GM18505 (cell line): ENCODE measurements at regions not wholly inside any gene's neighbourhood (a gene's known extent, or its start where the extent isn't known, plus 50 kb on each side); places are given as distances from the start of the nearest gene placed in this dataset.

Source experiments
- ATAC-seq: cut with Tn5 transposase; IDR thresholded peaks from one replicate; pipeline ENCODE4 v1.9.1; 2021; ENCODE audit not compliant: unreplicated experiment
- POLR2A ChIP-seq: IDR thresholded peaks from 4 replicates; pipeline ENCODE4 v1.6.1; 2011; ENCODE audit warnings: borderline replicate concordance; ENCODE audit not compliant: insufficient read depth, insufficient read length; ENCODE audit errors: extremely low read depth

DNA sequence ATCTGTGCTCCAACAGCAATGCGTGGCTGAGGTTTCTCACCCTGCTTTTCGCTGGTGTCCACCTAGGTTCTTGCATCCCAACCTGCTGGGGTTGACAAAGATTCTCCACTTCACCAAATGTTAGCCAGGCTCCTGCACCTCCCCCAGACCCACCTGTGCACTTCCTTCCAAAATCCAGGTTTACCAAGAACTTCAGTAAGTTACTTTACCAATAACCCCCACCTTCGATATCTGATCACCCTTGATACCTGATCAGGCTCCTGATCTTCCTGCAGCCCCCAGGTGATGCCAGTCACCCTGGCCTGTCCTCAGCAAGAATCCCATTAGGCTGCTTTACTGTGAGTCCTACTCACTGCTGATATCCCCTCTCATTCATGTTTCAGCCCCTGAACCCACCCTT lies 1203.4 kb downstream of the TBC1D22A start:
- ATAC-seq = no peak
- TF ChIP-seq POLR2A = no peak

DNA sequence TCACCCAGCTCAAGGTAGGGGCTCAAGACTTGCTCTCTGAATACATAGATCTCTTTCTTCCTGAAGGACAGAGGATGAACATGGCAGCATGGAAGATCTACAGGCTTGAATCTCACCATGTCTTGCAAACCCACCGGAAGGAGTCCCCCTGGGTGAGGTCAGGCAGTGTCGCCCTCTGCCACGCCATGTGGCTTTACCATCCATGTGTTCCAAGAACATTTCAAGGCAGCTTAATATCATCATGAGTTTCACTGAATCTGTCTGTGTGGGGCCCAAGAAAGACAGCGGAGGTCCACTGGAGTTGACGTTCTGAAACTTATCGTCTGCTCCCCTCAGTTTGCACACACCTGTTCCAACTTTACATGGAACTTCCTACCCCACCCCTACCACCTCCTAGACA lies 1202.6 kb downstream of the TBC1D22A start:
- ATAC-seq = no peak
- TF ChIP-seq POLR2A = no peak

DNA sequence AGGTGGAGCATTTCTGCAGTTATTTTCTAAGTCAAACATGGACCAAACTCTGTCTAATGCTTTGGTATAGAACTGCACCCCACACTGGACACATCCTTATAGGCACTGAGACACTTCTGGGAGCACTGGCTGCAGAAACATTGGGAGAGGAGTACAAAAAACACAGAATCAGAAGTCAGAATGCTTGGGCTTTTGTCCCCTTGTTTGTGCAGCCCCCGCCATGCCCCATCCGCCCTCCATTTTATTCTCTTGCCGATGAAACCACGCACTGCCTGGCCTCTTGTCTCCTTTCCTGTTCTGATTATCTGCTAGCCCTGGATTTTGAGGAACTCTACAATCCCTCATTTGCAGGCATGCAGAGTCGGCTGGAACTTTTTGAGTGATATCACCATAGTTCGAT lies 1201.2 kb downstream of the TBC1D22A start:
- no peak for TF ChIP-seq POLR2A
- ATAC-seq = no peak

DNA sequence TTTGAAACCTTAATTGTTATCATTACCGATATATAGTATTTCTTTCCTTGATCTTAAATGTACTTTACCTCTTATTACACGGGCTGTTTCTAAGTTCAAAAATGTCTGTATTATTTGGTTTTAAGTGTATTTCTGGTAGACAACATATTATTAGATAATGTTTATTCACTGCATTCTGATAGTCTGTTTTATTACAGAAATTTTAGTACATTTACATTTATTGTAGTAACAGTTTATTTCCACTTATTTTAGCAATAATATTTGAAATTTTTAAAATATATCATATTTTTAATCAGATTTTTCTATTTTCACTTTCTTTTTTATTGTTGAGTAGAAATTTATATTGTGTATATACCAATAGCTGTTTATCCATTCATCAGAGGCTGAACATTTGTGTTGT lies 1195.2 kb downstream of the TBC1D22A start:
- no peak for ATAC-seq
- no peak for TF ChIP-seq POLR2A

DNA sequence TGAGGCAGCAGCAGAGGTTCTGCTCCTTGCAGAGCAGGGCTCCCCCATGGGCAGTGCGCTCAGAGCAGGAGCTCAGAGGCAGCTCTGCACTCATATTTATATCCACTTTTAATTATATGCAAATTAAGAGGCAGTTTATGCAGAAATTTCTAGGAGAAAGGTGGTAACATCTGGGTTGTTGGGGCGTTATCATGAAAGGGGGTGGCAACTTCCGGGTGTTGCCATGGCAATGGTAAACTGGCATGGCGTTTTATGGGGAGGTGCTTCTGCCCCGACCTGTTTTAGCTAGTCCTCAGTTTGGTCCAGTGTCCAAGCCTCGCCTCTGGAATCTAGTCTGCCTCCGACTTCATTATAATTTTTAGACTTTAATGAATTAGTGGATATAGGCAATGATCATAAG lies 1191.7 kb downstream of the TBC1D22A start:
- no peak for ATAC-seq
- no peak for TF ChIP-seq POLR2A

DNA sequence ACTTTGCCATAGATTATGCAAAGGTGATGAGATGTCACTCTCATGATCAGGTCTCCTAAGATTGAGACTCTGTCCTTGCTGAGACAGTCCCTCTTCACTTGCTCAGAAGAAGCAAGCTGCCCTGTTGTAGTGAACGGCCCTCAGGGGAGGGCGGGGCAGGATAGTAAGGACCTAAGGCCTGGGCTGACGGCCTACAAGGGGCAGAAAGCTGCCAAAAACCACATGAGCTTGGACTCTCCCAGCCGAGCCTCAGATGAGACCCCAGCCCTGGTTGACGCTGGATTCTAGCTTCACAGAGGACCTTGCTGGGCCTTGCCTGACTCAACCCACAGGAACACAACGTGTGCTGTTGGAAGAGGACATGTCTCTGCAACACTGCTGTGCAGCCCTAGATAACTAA lies 1182.5 kb downstream of the TBC1D22A start:
- TF ChIP-seq POLR2A = no peak
- no peak for ATAC-seq

DNA sequence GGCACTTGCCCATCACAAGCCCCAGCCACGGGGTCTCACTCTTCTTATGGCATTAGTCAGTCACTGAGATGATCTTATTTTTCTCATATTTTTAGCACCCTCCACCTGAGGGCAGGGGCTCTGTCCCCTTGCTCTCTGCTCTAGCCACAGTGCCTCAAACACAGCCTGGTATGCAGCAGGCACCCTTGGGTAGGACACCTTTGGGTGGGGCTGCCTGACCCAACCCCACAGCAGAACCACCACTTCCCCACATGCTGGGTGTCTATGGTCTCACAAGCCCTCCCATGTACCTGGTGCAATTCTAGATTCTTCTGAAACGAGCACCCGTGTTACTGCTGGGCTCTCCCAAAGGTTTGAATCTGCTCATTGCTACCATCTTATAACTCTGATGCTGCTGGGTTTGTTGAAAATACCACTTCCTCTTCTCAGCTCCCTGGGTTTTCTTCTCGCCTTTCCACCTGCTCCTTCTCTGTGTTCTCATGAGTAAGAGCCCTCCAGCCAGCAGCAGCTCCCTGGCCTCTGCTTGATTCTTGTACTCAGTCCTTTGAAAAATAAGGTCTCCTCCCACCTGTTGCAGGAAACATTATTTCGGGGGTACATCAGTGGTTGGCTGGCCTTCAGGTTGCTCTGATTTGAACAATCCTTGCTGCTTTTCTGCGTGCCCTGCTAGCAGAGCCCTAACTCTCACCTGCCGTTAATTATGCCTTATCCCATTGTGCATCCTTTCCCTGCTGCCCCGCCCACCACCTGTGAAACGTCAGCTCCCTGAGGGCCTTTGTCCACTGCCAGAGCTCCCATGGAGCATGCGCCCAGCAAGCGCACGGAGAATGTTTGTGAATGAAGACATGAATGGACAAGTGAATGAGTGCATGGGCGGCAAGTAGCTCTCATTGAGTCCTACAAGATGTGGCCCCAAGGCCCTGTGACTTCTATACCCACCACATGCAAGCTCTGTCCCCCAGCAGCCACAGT lies 1181.6 kb downstream of the TBC1D22A start:
- no peak for TF ChIP-seq POLR2A
- ATAC-seq = no peak

DNA sequence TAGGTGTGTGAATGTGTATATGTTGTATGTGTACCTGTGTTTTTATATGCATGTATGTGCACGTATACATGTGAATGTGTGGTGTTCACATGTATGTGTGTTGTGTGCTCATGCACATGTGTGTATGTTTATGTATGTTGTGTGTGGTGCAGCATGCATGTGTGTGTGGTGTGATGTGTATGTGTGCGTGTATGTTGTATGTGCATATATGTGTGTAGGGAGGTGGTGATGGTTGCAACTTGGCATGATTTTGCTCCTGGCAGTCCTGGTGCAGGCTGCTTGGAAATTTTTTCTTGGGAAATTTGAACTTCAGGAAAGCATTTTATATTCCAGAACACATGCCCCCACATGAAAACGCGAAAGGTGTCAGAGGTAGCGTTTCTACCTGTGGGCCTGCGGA lies 1177.8 kb downstream of the TBC1D22A start:
- no peak for ATAC-seq
- TF ChIP-seq POLR2A = no peak

DNA sequence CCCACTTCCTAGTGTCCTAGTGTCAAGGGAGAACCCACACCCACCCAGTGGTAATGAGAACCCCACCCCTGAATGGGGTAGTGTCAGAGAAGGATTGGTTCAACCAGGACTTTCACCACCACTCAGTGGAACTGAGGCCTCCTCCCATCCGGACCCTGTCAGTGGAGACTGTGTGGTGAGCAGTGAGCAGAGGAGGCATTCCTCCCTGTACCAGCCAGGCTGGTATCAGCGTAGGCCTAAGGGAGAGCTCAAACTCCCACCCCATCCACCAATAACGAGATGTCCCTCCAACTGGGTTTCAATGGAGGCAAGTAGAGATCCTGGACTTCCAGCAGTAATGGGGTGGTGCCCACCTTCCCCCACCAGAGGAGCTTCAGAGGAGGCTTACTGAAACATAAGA lies 1171.4 kb downstream of the TBC1D22A start:
- ATAC-seq = no peak
- no peak for TF ChIP-seq POLR2A

DNA sequence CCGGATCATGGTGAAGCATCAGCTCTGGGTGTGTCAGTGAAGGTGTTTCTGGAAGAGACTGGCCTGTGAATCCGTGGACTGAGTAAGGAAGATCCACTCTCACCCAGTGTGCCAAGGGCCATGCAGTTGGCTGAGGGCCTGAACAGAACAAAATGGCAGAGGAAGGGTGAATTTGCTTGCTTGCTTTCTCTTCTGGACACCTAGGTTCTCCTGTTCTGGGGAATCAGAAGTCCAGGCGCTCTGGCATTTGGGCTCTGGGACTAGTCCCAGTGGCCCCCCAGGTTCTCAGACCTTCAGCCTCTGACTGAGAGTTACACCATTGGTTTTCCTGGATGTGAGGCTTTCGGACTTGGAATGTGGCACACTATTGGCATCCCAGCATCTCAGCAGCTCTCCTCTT lies 1170.8 kb downstream of the TBC1D22A start:
- ATAC-seq = no peak
- no peak for TF ChIP-seq POLR2A

DNA sequence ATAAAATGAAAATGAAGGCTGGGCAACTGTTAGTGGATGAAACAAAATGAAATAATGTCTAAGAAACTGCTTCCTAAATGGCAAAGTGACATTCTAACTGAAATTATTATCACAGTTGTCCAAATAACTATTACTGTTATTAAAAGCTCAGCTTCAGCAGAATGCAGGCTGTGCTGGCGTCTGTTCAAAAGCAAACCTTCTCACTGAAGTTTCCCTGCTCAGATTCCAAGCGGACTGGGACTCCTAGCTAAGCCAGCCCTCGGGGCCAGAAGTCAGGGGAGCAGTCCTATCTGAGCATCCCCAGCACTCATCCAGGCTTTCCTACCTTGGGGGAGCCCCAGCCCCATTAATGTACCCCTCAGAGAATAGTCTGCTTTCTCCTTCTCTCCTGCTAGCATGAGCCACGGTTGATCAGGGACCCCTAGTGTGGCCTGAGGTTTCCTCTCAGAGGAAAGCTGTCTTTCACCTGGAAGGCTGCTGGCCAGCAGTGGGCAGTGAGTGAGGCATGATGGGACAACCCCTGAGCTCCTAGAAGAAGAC lies 1167.3 kb downstream of the TBC1D22A start:
- ATAC-seq = no peak
- no peak for TF ChIP-seq POLR2A

DNA sequence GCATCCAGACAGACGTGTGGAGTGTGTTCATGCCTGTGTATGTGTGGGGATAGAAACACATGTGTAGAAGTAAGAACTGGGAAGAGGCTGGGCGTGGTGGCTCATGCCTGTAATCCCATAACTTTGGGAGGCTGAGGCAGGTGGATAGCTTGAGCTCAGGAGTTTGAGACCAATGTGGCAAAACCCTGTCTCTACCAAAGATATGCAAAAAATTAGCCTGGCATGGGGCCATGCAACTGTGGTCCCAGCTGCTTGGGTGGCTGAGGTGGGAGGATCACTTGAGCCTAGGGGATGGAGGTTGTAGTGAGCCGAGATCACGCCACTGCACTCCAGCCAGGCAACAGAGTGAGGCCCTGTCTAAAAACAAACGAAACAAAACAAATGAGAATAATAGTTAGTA lies 1166.6 kb downstream of the TBC1D22A start:
- no peak for ATAC-seq
- no peak for TF ChIP-seq POLR2A

DNA sequence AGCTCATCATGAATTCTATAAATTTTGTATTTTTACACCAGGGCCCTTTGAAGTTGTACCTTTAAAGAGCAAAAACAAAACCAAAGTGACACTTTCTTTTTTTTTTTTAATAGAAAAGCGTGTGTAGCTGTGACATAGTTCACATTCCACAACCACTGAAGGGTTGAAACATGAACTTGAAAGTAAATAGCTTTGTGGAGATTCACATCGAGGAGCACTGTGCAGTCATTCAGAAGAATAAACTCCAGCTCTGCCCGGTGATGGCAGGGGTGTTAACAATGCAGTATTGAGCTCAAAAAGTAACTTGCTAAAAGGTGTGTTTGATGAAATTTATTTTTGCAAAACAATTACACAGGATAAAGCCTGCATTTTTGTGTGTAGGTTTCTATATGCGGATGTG lies 1166.2 kb downstream of the TBC1D22A start:
- TF ChIP-seq POLR2A = no peak
- no peak for ATAC-seq

DNA sequence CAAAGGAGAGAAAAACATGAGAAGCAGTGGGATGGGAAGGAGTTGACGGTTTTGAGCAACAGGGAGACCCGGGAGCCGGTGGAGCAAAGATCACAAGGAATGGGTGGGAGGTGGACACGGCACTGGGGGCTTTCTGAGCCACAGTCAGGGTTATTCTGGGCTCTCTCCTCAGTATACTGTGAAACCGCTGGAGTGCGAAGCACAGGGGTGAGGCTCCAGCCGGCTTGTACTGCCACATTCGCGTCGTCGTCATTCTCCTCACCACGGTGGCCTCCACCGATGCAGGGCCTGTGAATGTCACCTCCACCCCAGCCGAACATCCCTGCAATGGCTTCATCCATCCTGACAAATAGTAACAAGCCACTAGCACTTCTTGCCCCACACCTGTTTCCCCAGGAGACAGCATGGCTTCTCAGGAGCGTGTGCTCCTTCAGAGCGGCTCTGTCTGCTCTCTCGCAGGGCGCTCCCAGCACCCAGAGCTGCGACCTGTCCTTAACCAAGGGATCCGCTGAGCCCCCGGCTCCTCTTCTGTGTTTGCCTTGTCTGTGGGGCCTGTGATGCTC lies 1165.3 kb downstream of the TBC1D22A start:
- no peak for ATAC-seq

More for the DNA sequence above, 1165.3 kb downstream of the TBC1D22A start:
- no peak for TF ChIP-seq POLR2A
